Keratinocyte (primary cell): ENCODE measurements at regions not wholly inside any gene's neighbourhood (a gene's known extent, or its start where the extent isn't known, plus 50 kb on each side); places are given as distances from the start of the nearest gene placed in this dataset.

Experiments used
- DNase-seq: peaks from one replicate; pipeline ENCODE4 v3.0.0-alpha.2; 2011; ENCODE audit warnings: low read depth, missing footprints, low spot score
- FAIRE-seq: peaks from 2 replicates; lab custom pipeline; 2011; peaks lifted over from hg19 to GRCh38; lab: Jason Lieb, UNC
- H2AFZ ChIP-seq: 2 replicates; pipeline ENCODE4 v1.6.0; 2012; ENCODE audit warnings: low read length, control low read depth, inconsistent platforms; ENCODE audit not compliant: control insufficient read depth
- H3K27ac ChIP-seq: 2 replicates; pipeline ENCODE4 v1.5.1; 2011; ENCODE audit warnings: low read length; ENCODE audit not compliant: control insufficient read depth, insufficient read depth
- H3K27me3 ChIP-seq: 3 replicates; pipeline ENCODE4 v1.6.0; 2011; ENCODE audit warnings: low read length; ENCODE audit not compliant: control insufficient read depth, insufficient read depth; ENCODE audit errors: extremely low read depth
- H3K36me3 ChIP-seq, 2 experiments: 2 replicates in 1 of 2; 3 replicates in 1 of 2; pipeline ENCODE4 v1.5.1; 2011; ENCODE audit warnings: low read length in 2 of 2, mild to moderate bottlenecking in 1 of 2; ENCODE audit not compliant: control insufficient read depth in 2 of 2, insufficient read depth in 2 of 2; ENCODE audit errors: extremely low read depth in 1 of 2
- H3K4me1 ChIP-seq: 3 replicates; pipeline ENCODE4 v1.5.1; 2011; ENCODE audit warnings: low read length; ENCODE audit not compliant: control insufficient read depth, insufficient read depth; ENCODE audit errors: extremely low read depth
- H3K4me2 ChIP-seq: 3 replicates; pipeline ENCODE4 v1.6.0; 2011; ENCODE audit warnings: low read depth, low read length; ENCODE audit not compliant: control insufficient read depth, insufficient read depth; ENCODE audit errors: extremely low read depth
- H3K4me3 ChIP-seq, 3 experiments: fragments of 200-600 bp in 1 of 3; sonication (generic) in 1 of 3; 2 replicates in 2 of 3; 3 replicates in 1 of 3; pipeline ENCODE4 v1.5.1; 2011 to 2016; ENCODE audit warnings: low read length in 3 of 3, mild to moderate bottlenecking in 3 of 3, control low read depth in 2 of 3, inconsistent platforms in 1 of 3, low read depth in 1 of 3, mixed read lengths in 1 of 3, mixed run types in 1 of 3, moderate library complexity in 1 of 3; ENCODE audit not compliant: control insufficient read depth in 2 of 3, insufficient read depth in 2 of 3; ENCODE audit errors: extremely low read depth in 1 of 3
- H3K79me2 ChIP-seq: 2 replicates; pipeline ENCODE4 v1.6.0; 2012; ENCODE audit warnings: low read length; ENCODE audit not compliant: control insufficient read depth, insufficient read depth
- H3K9ac ChIP-seq: 3 replicates; pipeline ENCODE4 v1.6.0; 2011; ENCODE audit warnings: low read length; ENCODE audit not compliant: control insufficient read depth, insufficient read depth; ENCODE audit errors: extremely low read depth
- H3K9me1 ChIP-seq: 3 replicates; pipeline ENCODE4 v1.6.0; 2011; ENCODE audit warnings: low read length; ENCODE audit not compliant: control insufficient read depth, insufficient read depth; ENCODE audit errors: extremely low read depth
- H3K9me3 ChIP-seq: 2 replicates; pipeline ENCODE4 v1.5.1; 2012; ENCODE audit warnings: low read depth, low read length; ENCODE audit not compliant: control insufficient read depth
- H4K20me1 ChIP-seq: 3 replicates; pipeline ENCODE4 v1.6.0; 2011; ENCODE audit warnings: low read length; ENCODE audit not compliant: control insufficient read depth, insufficient read depth; ENCODE audit errors: extremely low read depth
- EZH2 ChIP-seq: IDR thresholded peaks from one replicate; pipeline ENCODE4 v1.6.1; 2012; ENCODE audit warnings: inconsistent platforms, mild to moderate bottlenecking, low read length, moderate library complexity
- dilution Hi-C: fragments of 300-500 bp; cut with MboI; formaldehyde crosslinking; loops from one replicate; pipeline ENCODE4 v1.7.0; 2020; ENCODE audit warnings: low sequenced_read_pairs; ENCODE audit not compliant: extremely low pct_ligation_motif_present
- TF ChIP-seq, protein P1 (sequence below), 3 experiments: IDR thresholded peaks in 1 of 3; conservative IDR thresholded peaks in 1 of 3; optimal IDR thresholded peaks in 1 of 3; 2 replicates in 2 of 3; 3 replicates in 1 of 3; pipeline versions ENCODE3 to v1.5.1; 2011; ENCODE audit warnings: low read length in 3 of 3, mild to moderate bottlenecking in 3 of 3, moderate library complexity in 2 of 3, control low read depth in 1 of 3, inconsistent platforms in 1 of 3; ENCODE audit not compliant: insufficient read depth in 2 of 3; ENCODE audit errors: extremely low read depth in 1 of 3

DNA sequence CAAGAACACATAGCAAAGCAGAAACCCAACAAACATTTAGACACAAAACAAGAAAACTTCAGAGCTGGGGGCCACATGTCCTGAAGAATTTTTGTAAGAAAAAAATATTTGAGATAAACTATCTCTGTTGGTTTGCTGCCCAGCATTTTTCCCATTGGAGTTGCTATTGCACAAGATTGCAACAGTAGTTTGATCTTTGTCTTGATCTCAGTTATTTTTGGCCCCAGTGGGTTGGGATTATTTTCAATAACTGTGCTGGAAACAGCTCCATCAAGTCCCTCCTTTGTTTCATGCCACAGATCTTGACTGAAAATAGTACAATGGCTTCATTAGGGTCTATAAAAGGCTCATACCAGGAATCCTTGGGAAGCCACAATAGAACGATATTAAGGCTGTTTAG, 103.8 kb upstream of the RAI2 start:
- DNase-seq (no peak), FAIRE-seq (no peak)
- no peak overlapping the region for H3K4me3 ChIP-seq
- H3K27ac ChIP-seq = no peak overlapping the region
- H3K36me3 ChIP-seq = no peaks in the 10 kb centered on the region
- H3K4me1 ChIP-seq = no peaks in the 10 kb centered on the region
- no peaks in the 10 kb centered on the region for H4K20me1 ChIP-seq
- no peaks in the 10 kb centered on the region for H3K9me3 ChIP-seq
- no peak overlapping the region for H3K9ac ChIP-seq
- no peaks in the 10 kb centered on the region for H3K9me1 ChIP-seq
- H3K27me3 ChIP-seq = no peaks in the 10 kb centered on the region
- dilution Hi-C loops = no loop called here
- no peak overlapping the region for H2AFZ ChIP-seq
- no peak overlapping the region for H3K4me2 ChIP-seq
- TF ChIP-seq, protein P1, sequence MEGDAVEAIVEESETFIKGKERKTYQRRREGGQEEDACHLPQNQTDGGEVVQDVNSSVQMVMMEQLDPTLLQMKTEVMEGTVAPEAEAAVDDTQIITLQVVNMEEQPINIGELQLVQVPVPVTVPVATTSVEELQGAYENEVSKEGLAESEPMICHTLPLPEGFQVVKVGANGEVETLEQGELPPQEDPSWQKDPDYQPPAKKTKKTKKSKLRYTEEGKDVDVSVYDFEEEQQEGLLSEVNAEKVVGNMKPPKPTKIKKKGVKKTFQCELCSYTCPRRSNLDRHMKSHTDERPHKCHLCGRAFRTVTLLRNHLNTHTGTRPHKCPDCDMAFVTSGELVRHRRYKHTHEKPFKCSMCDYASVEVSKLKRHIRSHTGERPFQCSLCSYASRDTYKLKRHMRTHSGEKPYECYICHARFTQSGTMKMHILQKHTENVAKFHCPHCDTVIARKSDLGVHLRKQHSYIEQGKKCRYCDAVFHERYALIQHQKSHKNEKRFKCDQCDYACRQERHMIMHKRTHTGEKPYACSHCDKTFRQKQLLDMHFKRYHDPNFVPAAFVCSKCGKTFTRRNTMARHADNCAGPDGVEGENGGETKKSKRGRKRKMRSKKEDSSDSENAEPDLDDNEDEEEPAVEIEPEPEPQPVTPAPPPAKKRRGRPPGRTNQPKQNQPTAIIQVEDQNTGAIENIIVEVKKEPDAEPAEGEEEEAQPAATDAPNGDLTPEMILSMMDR (optimal IDR thresholded peaks at IDR 0.05 in 1 of 3, IDR thresholded peaks at IDR 0.05 in 1 of 3, conservative IDR thresholded peaks at IDR 0.05 in 1 of 3; ENCODE audit: extremely low read depth in 1 of 3, insufficient read depth in 2 of 3, low read length in 3 of 3) = no peak
- no peak for TF ChIP-seq EZH2
- no peaks in the 10 kb centered on the region for H3K79me2 ChIP-seq

DNA sequence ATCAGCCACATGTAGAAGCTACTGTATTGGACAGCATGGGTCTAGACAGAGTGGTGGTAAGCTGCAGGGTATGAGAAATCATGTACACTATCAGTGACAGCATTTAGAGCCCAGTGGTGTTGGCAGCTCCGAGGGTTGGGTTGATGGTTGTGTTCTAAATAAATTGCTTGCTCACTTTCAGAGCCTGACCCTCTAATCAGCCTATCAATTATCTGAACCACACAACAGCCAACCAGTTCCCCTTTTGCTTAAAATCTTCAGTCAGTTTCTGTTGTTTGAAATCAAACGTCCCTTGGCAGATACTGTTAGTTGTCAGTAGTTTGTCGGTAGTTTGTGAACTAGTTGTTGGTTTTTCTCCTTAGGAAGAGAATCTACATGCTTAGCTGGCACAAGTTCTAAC, 99.8 kb upstream of the RAI2 start:
- dilution Hi-C loops = no loop called here

More for the DNA sequence above, 99.8 kb upstream of the RAI2 start:
- DNase-seq = no peak
- Histone ChIP-seq H3K9me1 (no peaks in the 10 kb centered on the region), H3K4me3 (no peak overlapping the region), H3K36me3 (no peaks in the 10 kb centered on the region), H4K20me1 (no peaks in the 10 kb centered on the region), H3K9me3 (no peaks in the 10 kb centered on the region), H2AFZ (no peak overlapping the region), H3K27ac (no peak overlapping the region), H3K4me1 (no peaks in the 10 kb centered on the region), H3K4me2 (no peak overlapping the region), H3K27me3 (no peaks in the 10 kb centered on the region), H3K9ac (no peak overlapping the region), H3K79me2 (no peaks in the 10 kb centered on the region)
- no peak for FAIRE-seq
- TF ChIP-seq, protein P1 (optimal IDR thresholded peaks at IDR 0.05 in 1 of 3, IDR thresholded peaks at IDR 0.05 in 1 of 3, conservative IDR thresholded peaks at IDR 0.05 in 1 of 3; ENCODE audit: extremely low read depth in 1 of 3, insufficient read depth in 2 of 3, low read length in 3 of 3) = no peak
- no peak for TF ChIP-seq EZH2
